ENCODE measurements at regions not wholly inside any gene's neighbourhood (a gene's known extent, or its start where the extent isn't known, plus 50 kb on each side); places are given as distances from the start of the nearest gene placed in this dataset.
"Not testable (repeated sequence)": the region's sequence is repeated elsewhere in the genome, so short reads cannot be mapped to it uniquely, and the experiment has no call there.

DNA sequence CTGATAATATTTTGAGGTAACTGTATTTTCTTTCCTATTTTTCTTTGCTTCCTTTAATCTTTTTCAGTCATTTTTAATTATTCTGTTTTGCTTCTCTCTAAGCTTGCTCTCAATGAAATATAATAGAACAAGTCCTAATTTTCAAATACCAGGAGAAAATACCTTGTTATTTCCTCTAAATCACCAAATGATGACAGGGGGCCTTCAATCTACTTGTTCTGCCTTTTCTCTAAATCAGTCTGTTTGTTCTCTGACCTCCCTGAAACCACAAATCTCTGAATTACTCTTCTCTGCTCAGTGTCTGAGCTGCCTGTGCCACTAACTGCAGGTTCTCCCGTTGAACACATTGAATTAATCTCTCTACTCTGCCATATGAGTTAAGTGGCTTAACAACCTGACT, 286.2 kb downstream of the C11orf87 start:
- Histone ChIP-seq H3K4me1 (ENCODE audit: control insufficient read depth in 1 of 2, insufficient read depth in 2 of 2, low read depth in 1 of 2, low read length in 1 of 2) (no peaks in the 10 kb centered on the region; a peak in 1 of 4 replicates), H4K20me1 (ENCODE audit: insufficient read depth) (no peaks in the 10 kb centered on the region), H3K9me3 (no peaks in the 10 kb centered on the region), H3F3A (replicated peaks; ENCODE audit: insufficient read depth) (no peaks in the 10 kb centered on the region), H3K36me3 (replicated peaks in 1 of 2; ENCODE audit: control insufficient read depth in 1 of 2, insufficient read depth in 2 of 2, low read length in 1 of 2) (no peaks in the 10 kb centered on the region), H3K79me2 (ENCODE audit: insufficient read depth) (no peaks in the 10 kb centered on the region), H3K27ac (ENCODE audit: low read depth in 2 of 2, low read length in 1 of 2) (no peak overlapping the region), H2AFZ (ENCODE audit: low read depth) (no peak overlapping the region), H3K4me3 (ENCODE audit: low read depth in 2 of 2, low read length in 1 of 2) (no peak overlapping the region), H3K9ac (no peak overlapping the region), H3K27me3 (ENCODE audit: insufficient read depth) (no peaks in the 10 kb centered on the region), H3K9me2 (no peaks in the 10 kb centered on the region), H3K4me2 (no peak overlapping the region)
- ChIA-PET CTCF (interaction anchor here (1.0 kb wide), 1 partner anchor 11 kb away, joined by 4 read pairs; no protein-coding TSS in a partner anchor), POLR2A (interaction anchor here (0.6 kb wide), 1 partner anchor 219 kb away, joined by 3 read pairs; no protein-coding TSS in a partner anchor)
- TF ChIP-seq MXI1 (IDR thresholded peaks at IDR 0.05; ENCODE audit: low read depth, low read length), result no peak
- TF ChIP-seq RCOR1 (IDR thresholded peaks at IDR 0.05; ENCODE audit: low read length), result no peak
- TF ChIP-seq, protein P1, sequence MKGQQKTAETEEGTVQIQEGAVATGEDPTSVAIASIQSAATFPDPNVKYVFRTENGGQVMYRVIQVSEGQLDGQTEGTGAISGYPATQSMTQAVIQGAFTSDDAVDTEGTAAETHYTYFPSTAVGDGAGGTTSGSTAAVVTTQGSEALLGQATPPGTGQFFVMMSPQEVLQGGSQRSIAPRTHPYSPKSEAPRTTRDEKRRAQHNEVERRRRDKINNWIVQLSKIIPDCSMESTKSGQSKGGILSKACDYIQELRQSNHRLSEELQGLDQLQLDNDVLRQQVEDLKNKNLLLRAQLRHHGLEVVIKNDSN (IDR thresholded peaks at IDR 0.05; ENCODE audit: borderline replicate concordance, low read depth), result no peak
- TF ChIP-seq SMC3 (IDR thresholded peaks at IDR 0.05; ENCODE audit: low read depth, low read length), result no peak
- TF ChIP-seq POLR2AphosphoS5 (IDR thresholded peaks at IDR 0.05; ENCODE audit: low read depth, low read length), result no peak
- no peak for TF ChIP-seq RFX5 (IDR thresholded peaks at IDR 0.05; ENCODE audit: low read length)
- no peak for TF ChIP-seq JUND (IDR thresholded peaks at IDR 0.05)
- no peak for TF ChIP-seq TAF1 (IDR thresholded peaks at IDR 0.05; ENCODE audit: borderline replicate concordance, low read depth, low read length)
- TF ChIP-seq EZH2phosphoT487 (IDR thresholded peaks at IDR 0.05; ENCODE audit: borderline replicate concordance, low read depth), result no peak
- 6% methylated on average over 1 of the region's 1 CpG for WGBS (ENCODE audit: low lambda C conversion rate)
- no peak for DNase-seq

DNA sequence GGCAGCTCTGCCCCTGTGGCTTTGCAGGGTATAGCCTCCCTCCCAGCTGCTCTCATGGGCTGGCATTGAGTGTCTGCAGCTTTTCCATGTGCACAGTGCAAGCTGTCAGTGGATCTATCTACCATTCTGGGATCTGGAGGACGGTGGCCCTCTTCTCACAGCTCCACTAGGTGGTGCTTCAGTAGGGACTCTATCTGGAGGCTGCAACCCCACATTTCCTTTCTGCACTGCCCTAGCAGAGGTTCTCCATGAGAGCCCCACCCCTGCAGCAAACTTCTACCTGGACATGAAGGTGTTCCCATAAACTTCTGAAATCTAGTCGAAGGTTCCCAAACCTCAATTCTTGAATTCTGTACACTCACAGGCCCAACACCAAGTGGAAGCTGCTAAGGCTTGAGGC, 292.5 kb downstream of the C11orf87 start:
- WGBS (ENCODE audit: low lambda C conversion rate), result 17% methylated on average over 2 of the region's 2 CpGs
- H3K4me3 ChIP-seq (ENCODE audit: low read depth in 2 of 2, low read length in 1 of 2); H3K27me3 ChIP-seq (ENCODE audit: insufficient read depth); H3F3A ChIP-seq (replicated peaks; ENCODE audit: insufficient read depth); H3K27ac ChIP-seq (ENCODE audit: low read depth in 2 of 2, low read length in 1 of 2); H2AFZ ChIP-seq (ENCODE audit: low read depth); H3K36me3 ChIP-seq (replicated peaks in 1 of 2; ENCODE audit: control insufficient read depth in 1 of 2, insufficient read depth in 2 of 2, low read length in 1 of 2); H3K9ac ChIP-seq; DNase-seq; H4K20me1 ChIP-seq (ENCODE audit: insufficient read depth); CTCF ChIA-PET; POLR2A ChIA-PET; H3K9me3 ChIP-seq; H3K4me2 ChIP-seq; H3K9me2 ChIP-seq; H3K79me2 ChIP-seq (ENCODE audit: insufficient read depth); H3K4me1 ChIP-seq (ENCODE audit: control insufficient read depth in 1 of 2, insufficient read depth in 2 of 2, low read depth in 1 of 2, low read length in 1 of 2): not testable (repeated sequence)

DNA sequence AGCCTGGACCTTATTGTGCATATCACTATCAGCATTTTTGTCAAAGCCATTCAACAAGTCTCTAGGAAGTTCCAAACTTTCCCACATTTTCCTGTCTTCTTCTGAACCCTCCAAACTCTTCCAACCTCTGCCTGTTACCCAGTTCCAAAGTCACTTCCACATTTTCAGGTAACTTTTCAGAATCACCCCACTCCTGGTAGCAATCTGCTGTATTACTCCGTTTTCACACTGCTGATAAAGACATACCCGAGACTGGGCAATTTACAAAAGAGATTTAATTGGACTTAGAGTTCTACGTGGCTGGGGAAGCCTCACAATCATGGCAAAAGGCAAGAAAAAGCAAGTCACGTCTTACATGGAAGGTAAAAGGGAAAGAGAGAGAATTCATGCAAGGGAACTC, 293.4 kb downstream of the C11orf87 start:
- H3F3A ChIP-seq (replicated peaks; ENCODE audit: insufficient read depth); H3K9me3 ChIP-seq; H3K9me2 ChIP-seq; CTCF ChIA-PET; H3K27ac ChIP-seq (ENCODE audit: low read depth in 2 of 2, low read length in 1 of 2); H3K4me2 ChIP-seq; H3K79me2 ChIP-seq (ENCODE audit: insufficient read depth); DNase-seq; H3K4me1 ChIP-seq (ENCODE audit: control insufficient read depth in 1 of 2, insufficient read depth in 2 of 2, low read depth in 1 of 2, low read length in 1 of 2); POLR2A ChIA-PET; H3K4me3 ChIP-seq (ENCODE audit: low read depth in 2 of 2, low read length in 1 of 2); H2AFZ ChIP-seq (ENCODE audit: low read depth); H3K36me3 ChIP-seq (replicated peaks in 1 of 2; ENCODE audit: control insufficient read depth in 1 of 2, insufficient read depth in 2 of 2, low read length in 1 of 2); H3K9ac ChIP-seq; H3K27me3 ChIP-seq (ENCODE audit: insufficient read depth); H4K20me1 ChIP-seq (ENCODE audit: insufficient read depth): not testable (repeated sequence)
- WGBS (ENCODE audit: low lambda C conversion rate), result 5% methylated on average over 4 of the region's 4 CpGs

All from SK-N-SH (cell line).